DMS153 (cell line): ENCODE measurements at regions not wholly inside any gene's neighbourhood (a gene's known extent, or its start where the extent isn't known, plus 50 kb on each side); places are given as distances from the start of the nearest gene placed in this dataset.
"Not testable (repeated sequence)": the region's sequence is repeated elsewhere in the genome, so short reads cannot be mapped to it uniquely, and the experiment has no call there.

Experiments
- DNase-seq: peaks from one replicate; lab custom pipeline; 2025; lab: John Stamatoyannopoulos, UW

DNA sequence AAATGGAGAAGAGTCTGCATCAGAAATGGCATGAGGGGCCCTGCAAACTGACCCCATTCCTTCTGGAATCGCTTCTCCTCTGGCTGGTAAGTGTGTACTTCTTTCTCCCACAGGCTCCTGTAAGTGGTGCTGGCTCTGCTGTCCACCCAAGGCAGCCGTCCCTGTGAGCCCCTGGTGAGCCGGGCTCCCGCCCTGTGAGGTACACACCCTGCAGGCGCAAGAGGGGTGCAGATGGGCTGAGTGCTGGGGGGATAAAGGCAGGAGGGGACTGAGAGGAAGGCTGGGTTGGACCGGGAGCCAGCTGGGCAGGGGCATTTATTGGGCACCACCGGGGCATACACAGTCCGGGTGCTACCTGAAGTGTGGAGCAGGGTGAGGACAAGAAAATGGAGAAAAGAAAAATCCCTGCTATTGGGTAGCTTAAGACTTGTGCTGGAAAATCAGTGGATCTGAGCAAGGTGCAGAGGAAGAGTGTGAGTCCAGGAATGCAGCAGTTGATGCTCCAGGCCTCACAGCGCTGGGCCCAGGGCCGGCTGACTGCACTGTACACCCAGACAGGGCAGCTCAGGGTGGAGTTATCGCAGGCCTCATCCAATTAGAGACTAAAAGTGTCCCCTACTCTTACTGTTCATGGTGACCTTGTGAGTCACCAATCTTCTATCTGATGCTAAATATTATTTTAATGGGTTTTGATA is 455.1 kb upstream of the B3GAT1 start:
- DNase-seq, result no peak

DNA sequence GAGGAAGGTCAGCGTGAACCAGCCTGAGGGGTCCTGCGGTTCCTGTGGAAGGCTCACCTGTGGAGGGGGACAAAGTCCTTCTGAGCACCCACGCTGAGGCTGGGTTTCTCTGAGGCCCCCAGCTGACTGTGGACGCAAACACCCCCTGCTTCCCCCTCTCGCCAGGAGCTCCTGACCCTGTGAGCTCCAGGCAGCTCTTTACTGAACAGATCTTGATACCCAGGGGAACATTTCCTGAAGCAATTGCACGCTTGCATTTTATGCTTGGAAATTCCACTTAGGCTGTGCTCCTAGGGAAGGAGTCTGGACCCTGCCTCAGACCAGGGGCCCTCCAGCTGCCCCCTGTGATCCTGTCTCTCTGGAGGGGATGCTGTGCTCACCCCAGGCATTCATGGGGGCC is 454.2 kb upstream of the B3GAT1 start:
- no peak for DNase-seq

DNA sequence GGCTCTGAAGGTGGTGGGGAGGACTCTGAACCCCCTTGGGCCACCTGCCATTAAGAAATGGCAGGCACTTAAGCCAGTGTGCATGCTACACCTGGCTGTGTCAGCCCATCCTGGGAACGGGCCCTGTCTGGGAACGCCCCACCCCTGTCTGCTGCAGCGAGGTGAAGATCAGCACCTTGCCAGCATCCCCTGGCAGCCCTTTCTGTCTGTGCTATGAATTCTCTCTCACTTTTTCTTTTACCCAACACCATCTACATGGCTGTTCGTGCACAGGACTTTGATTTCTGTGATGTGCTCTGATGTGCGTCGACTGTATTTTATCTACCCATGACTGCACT is 452.9 kb upstream of the B3GAT1 start:
- no peak for DNase-seq

DNA sequence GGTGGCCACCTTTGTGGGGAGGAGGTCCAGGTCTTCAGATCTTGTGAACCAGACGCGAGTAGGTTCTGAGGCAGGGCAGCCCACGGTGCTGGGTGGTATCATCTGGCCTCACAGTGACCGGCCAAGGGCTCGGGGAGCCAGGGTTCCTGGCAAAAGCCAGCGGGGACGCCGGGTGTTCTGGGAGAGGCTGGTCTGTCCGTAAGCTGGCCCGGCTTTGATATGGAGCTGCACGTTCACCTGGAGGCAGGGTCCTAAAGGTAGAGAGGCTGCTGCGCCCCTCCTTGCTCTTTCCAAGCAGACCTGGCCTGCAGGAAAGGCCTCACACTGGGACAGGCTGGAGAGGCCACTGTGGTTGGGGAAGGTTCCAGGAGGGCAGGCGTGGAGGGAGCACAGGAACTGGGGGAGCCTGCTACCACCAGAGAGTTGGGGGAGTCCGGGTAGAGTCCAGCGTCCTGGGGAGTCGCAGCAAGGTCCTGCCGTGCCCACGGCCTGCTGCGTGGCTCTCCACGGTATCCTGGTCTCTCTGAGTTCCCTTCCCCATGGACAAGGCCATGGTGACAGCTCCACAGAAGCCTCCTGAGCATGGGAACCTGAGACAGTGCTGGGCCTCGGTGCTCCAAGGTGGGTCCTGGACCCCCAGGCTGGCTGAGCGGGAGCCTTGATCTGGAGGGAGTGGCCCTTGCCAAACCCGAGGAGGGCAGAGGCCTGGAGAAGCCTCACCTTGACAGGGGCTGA is 452.4 kb upstream of the B3GAT1 start:
- no peak for DNase-seq

DNA sequence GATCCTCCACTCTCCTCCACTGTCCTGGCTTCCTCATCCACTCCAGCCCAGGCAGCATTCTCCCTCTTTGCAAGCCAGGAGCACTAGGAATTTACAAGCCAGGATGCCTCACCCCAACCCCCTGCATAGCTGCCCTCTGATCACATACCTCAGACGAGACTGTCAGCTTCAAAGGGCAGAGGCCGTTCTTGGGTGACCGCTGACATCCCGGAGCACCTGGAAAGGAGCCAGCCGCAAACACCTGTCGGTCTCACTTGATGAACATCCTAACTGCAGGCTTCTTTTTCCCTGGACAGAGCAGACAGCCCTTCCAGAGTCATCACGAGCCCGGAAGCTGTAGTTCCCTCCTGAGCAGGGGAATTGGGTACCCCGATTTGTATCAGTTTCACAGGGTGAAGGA is 451.3 kb upstream of the B3GAT1 start:
- no peak for DNase-seq

GRCh38 chr11:134862587-134863195 is 450.6 kb upstream of the B3GAT1 start:
- DNase-seq, result no peak

GRCh38 chr11:134862105-134862502 is 450.1 kb upstream of the B3GAT1 start:
- DNase-seq, result no peak

- no peak for DNase-seq
Observed at GRCh38 chr11:134861490-134862104, 449.6 kb upstream of the B3GAT1 start.

GRCh38 chr11:134858783-134859480 is 446.9 kb upstream of the B3GAT1 start:
- DNase-seq, result no peak

DNA sequence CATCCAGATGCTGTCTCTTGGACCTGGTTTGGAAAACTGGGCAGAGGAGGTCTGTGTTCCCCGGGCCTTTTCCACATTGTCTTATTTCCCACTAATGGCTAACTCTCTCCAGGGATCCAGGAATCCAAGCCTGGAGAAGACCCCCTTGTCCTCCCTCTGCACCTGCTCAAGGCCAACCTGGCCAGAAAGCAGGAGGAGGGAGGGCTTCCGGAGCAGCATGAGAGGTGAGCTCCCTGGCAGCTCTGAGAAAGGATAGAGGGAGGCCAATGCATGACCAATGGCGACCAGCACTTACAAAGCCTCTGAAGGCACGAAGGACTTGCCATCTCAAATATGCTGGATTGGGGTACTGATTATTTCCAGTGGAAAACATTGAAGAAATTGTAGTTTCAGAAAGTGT is 445.0 kb upstream of the B3GAT1 start:
- no peak for DNase-seq

GRCh38 chr11:134856056-134856971 is 444.3 kb upstream of the B3GAT1 start:
- DNase-seq, result no peak

- DNase-seq, result no peak
Observed at GRCh38 chr11:134853992-134854991, 442.2 kb upstream of the B3GAT1 start.

DNA sequence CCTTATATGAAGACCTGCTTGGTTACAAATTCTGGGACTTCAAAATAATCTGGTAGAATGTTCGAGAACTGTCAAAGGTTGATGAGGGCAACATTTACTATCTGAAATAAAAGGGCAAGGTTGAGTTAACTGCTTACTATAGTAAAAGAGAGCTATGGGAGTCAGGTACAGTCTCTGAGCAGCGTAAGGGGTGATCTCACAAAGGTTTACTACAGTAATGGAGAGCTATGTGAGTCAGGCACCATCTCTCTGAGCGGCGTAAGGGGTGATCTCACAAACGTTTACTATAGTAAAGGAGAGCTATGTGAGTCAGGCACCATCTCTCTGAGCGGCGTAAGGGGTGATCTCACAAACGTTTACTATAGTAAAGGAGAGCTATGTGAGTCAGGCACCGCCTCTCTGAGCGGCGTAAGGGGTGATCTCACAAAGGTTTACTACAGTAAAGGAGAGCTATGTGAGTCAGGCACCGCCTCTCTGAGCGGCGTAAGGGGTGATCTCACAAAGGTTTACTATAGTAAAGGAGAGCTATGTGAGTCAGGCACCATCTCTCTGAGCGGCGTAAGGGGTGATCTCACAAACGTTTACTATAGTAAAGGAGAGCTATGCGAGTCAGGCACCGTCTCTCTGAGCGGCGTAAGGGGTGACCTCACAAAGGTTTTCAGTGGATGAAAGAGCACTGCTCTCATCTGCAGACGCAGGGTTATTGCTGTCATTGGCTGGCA is 439.6 kb upstream of the B3GAT1 start:
- DNase-seq, result not testable (repeated sequence)

GRCh38 chr11:134850566-134850965 is 438.5 kb upstream of the B3GAT1 start:
- DNase-seq, result no peak

DNA sequence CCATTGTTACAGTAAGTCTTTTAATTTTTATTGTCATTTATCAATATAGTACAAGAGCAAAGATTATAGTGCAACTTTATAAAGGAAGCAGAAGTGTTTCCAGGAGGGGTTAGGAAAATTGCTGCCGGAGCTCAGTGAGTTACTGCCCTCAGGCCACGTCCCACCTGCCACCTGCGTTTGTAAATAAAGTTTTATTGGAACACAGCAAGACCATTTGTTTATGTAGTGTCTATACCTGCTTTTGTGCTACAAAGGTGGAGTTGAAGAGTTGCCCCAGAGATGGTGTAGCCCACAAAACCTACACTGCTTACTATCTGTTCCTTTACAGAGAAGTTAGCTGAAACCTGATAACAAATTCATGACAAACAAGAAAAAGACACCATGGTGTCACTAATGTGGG is 437.8 kb upstream of the B3GAT1 start:
- DNase-seq, result no peak

GRCh38 chr11:134847083-134847715 is 435.2 kb upstream of the B3GAT1 start:
- DNase-seq, result no peak

DNA sequence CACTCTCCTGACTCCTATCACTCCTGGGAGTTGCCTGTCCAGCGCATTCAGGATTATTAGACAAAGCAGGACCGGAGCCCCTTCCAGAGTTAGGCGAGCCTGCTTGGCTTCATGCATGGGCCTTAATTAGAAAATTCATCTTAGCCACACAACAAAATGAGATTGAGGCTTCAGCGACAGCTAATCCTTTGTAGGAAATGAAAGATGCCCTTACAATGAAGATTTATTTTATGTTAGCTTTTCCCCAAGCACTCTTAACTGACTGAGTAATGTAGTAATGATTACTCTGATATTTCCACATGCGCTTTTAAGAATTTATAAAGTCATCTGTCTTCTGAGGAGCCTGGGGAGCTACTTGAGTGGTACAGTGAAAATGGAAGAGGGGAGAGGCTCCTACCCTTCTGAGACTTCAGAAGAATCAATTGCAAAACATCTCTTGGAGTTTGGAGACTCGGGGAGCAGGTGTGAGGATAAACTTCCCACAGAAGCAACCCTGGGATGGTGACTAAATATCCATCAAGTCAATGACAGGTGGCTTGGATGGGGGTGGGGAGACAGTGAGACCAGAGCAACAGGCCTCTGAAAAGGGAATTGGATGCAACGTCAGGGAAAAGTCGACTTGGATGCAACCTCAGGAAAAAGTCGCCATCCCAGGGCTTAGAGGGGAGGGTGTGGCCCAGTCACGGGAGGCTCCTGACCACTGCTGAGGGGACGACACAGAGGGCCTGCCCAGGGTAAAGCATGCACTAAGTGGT is 434.5 kb upstream of the B3GAT1 start:
- DNase-seq, result no peak
